NB4 (cell line): ENCODE measurements at regions not wholly inside any gene's neighbourhood (a gene's known extent, or its start where the extent isn't known, plus 50 kb on each side); places are given as distances from the start of the nearest gene placed in this dataset.
"Not testable (repeated sequence)": the region's sequence is repeated elsewhere in the genome, so short reads cannot be mapped to it uniquely, and the experiment has no call there.

ENCODE experiments used
- DNase-seq: peaks from one replicate; pipeline ENCODE4 v3.0.0; 2010; ENCODE audit warnings: low read depth
- H3K4me3 ChIP-seq: one replicate; pipeline ENCODE4 v1.5.1; 2011; ENCODE audit warnings: mild to moderate bottlenecking, low read depth, low read length, moderate library complexity
- MAX ChIP-seq: IDR thresholded peaks from 2 replicates; pipeline ENCODE4 v1.6.1; 2011; ENCODE audit warnings: low read depth, low read length
- MYC ChIP-seq: IDR thresholded peaks from 2 replicates; pipeline ENCODE4 v1.6.1; 2011; ENCODE audit warnings: low read depth, low read length
- POLR2A ChIP-seq: IDR thresholded peaks from 2 replicates; pipeline ENCODE4 v1.6.1; 2011; ENCODE audit warnings: mild to moderate bottlenecking; ENCODE audit not compliant: insufficient read length; ENCODE audit errors: extremely low read depth
- TF ChIP-seq, protein P1 (sequence below): IDR thresholded peaks from one replicate; pipeline ENCODE4 v1.5.1; 2012; ENCODE audit warnings: low read depth, low read length

DNA sequence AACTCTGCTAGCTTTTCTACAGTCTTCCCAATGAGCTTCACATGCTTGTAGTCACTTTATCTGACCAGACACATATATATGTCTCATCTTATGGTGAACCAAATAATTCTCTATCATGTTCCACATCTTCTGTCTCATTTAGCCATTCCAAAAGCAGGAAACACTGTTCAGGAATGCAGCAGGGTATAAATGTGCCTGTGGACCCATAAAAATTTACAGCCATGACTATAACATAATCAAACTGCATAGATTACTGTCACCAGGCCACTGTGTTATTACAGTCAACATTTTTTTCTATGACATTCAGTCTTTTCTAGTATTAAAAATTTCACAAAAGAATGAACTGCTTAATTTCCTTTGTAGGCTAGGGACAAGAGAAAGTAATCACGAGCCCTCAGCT, 170.0 kb upstream of the NPY2R start:
- no peak for DNase-seq
- TF ChIP-seq, protein P1, sequence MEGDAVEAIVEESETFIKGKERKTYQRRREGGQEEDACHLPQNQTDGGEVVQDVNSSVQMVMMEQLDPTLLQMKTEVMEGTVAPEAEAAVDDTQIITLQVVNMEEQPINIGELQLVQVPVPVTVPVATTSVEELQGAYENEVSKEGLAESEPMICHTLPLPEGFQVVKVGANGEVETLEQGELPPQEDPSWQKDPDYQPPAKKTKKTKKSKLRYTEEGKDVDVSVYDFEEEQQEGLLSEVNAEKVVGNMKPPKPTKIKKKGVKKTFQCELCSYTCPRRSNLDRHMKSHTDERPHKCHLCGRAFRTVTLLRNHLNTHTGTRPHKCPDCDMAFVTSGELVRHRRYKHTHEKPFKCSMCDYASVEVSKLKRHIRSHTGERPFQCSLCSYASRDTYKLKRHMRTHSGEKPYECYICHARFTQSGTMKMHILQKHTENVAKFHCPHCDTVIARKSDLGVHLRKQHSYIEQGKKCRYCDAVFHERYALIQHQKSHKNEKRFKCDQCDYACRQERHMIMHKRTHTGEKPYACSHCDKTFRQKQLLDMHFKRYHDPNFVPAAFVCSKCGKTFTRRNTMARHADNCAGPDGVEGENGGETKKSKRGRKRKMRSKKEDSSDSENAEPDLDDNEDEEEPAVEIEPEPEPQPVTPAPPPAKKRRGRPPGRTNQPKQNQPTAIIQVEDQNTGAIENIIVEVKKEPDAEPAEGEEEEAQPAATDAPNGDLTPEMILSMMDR = no peak
- TF ChIP-seq MYC (no peak), MAX (no peak), POLR2A (no peak)

GRCh38 chr4:155039162-155039561, 169.3 kb upstream of the NPY2R start:
- no peak overlapping the region for H3K4me3 ChIP-seq
- DNase-seq = no peak
- no peak for TF ChIP-seq MAX
- TF ChIP-seq MYC = no peak
- TF ChIP-seq, protein P1 = no peak
- no peak for TF ChIP-seq POLR2A

More for the DNA sequence above, 170.0 kb upstream of the NPY2R start:
- no peak overlapping the region for H3K4me3 ChIP-seq

- DNase-seq = no peak
- no peak overlapping the region for H3K4me3 ChIP-seq
- TF ChIP-seq, protein P1 = no peak
- TF ChIP-seq MYC (no peak), MAX (no peak), POLR2A (no peak)
These were observed 168.4 kb upstream of the NPY2R start for GRCh38 chr4:155040031-155040430.

GRCh38 chr4:155042014-155042413, 166.4 kb upstream of the NPY2R start:
- no peak for TF ChIP-seq MYC
- TF ChIP-seq, protein P1 = no peak
- no peak overlapping the region for H3K4me3 ChIP-seq
- DNase-seq = no peak

DNA sequence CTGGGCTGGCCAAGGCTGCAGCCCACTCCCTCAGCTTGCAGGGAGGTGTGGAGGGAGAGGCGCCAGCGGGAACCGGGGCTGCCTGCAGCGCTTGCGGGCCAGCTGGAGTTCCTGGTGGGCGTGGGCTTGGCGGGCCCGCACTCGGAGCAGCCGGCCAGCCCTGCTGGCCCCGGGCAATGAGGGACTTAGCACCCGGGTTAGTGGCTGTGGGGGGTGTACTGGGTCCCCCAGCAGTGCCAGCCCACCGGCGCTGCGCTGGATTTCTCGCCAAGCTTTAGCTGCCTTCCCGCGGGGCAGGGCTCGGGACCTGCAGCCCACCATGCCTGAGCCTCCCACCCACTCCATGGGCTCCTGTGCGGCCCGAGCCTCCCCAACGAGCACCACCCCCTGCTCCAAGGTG, 164.2 kb upstream of the NPY2R start:
- H3K4me3 ChIP-seq, DNase-seq: not testable (repeated sequence)

GRCh38 chr4:155047755-155048154, 160.7 kb upstream of the NPY2R start:
- H3K4me3 ChIP-seq = no peak overlapping the region
- DNase-seq = no peak
- TF ChIP-seq, protein P1 = no peak
- TF ChIP-seq POLR2A = no peak
- no peak for TF ChIP-seq MYC
- TF ChIP-seq MAX = no peak

GRCh38 chr4:155054042-155054441, 154.4 kb upstream of the NPY2R start:
- not testable (repeated sequence) for H3K4me3 ChIP-seq, DNase-seq
